H1 (cell line): ENCODE measurements at regions not wholly inside any gene's neighbourhood (a gene's known extent, or its start where the extent isn't known, plus 50 kb on each side); places are given as distances from the start of the nearest gene placed in this dataset.

Experiments
- CTCF ChIA-PET: fragments of 300-600 bp; sonication (Branson Sonifier 250); formaldehyde crosslinking; loops from one replicate; lab custom pipeline; 2021; ENCODE audit not compliant: partially characterized antibody; lab: Charles Lee
- POLR2A ChIA-PET: fragments of 300-600 bp; sonication (Branson Sonifier 250); formaldehyde crosslinking; loops from one replicate; lab custom pipeline; 2021; ENCODE audit warnings: inconsistent platforms; ENCODE audit not compliant: partially characterized antibody; lab: Charles Lee
- DNase-seq, 2 experiments: peaks; one replicate each; pipeline versions ENCODE4 v3.0.0 to v3.0.0-alpha.2; 2010 to 2022; ENCODE audit warnings: low spot score in 2 of 2, low read depth in 1 of 2, mixed read lengths in 1 of 2
- FAIRE-seq: peaks from 2 replicates; lab custom pipeline; 2011; peaks lifted over from hg19 to GRCh38; lab: Jason Lieb, UNC
- H2AFZ ChIP-seq: 2 replicates; pipeline ENCODE4 v1.8.1; 2012; ENCODE audit warnings: low read length, inconsistent platforms
- H2AK5ac ChIP-seq: 2 replicates; pipeline ENCODE4 v1.6.1; 2013; ENCODE audit warnings: low read depth, low read length
- H2BK120ac ChIP-seq: replicated peaks from 2 replicates; pipeline ENCODE3; 2013; ENCODE audit warnings: low read depth, low read length, inconsistent platforms
- H2BK12ac ChIP-seq: 2 replicates; pipeline ENCODE4 v1.6.1; 2013; ENCODE audit warnings: low read depth, low read length
- H2BK15ac ChIP-seq: 2 replicates; pipeline ENCODE4 v1.6.1; 2013; ENCODE audit warnings: low read length
- H2BK20ac ChIP-seq: 2 replicates; pipeline ENCODE4 v1.6.1; 2013; ENCODE audit warnings: low read length
- H2BK5ac ChIP-seq: 2 replicates; pipeline ENCODE4 v1.6.1; 2013; ENCODE audit warnings: low read depth, low read length
- H3K14ac ChIP-seq: 2 replicates; pipeline ENCODE4 v1.6.1; 2013; ENCODE audit warnings: inconsistent platforms; ENCODE audit not compliant: insufficient read length
- H3K18ac ChIP-seq: 2 replicates; pipeline ENCODE4 v1.6.1; 2013; ENCODE audit warnings: low read length; ENCODE audit errors: extremely low read depth
- H3K23ac ChIP-seq: 2 replicates; pipeline ENCODE4 v1.6.1; 2013; ENCODE audit warnings: inconsistent platforms; ENCODE audit not compliant: insufficient read length
- H3K23me2 ChIP-seq: 2 replicates; pipeline ENCODE4 v1.6.1; 2013; ENCODE audit warnings: low read depth, low read length
- H3K27ac ChIP-seq: 2 replicates; pipeline ENCODE4 v1.6.1; 2011; ENCODE audit warnings: low read depth, low read length, inconsistent platforms
- H3K27me3 ChIP-seq, 4 experiments: replicated peaks in 1 of 4; 1 replicate in 1 of 4; 2 replicates in 3 of 4; pipeline versions ENCODE4 v1.6.1 to v1.8.1; 2011 to 2013; ENCODE audit warnings: low read length in 3 of 4, mild to moderate bottlenecking in 3 of 4, inconsistent platforms in 2 of 4, mixed read lengths in 2 of 4, moderate library complexity in 1 of 4; ENCODE audit not compliant: control insufficient read depth in 3 of 4, insufficient read depth in 3 of 4; ENCODE audit errors: extremely low read depth in 1 of 4
- H3K36me3 ChIP-seq, 4 experiments: 2 replicates each; pipeline versions ENCODE4 v1.6.1 to v1.8.1; 2011 to 2013; ENCODE audit warnings: mild to moderate bottlenecking in 4 of 4, low read length in 3 of 4, moderate library complexity in 2 of 4, control low read depth in 1 of 4, inconsistent platforms in 1 of 4; ENCODE audit not compliant: insufficient read depth in 4 of 4, control insufficient read depth in 2 of 4
- H3K4ac ChIP-seq: replicated peaks from 2 replicates; pipeline ENCODE3; 2013; ENCODE audit warnings: low read length, low read depth, mixed read lengths, inconsistent platforms; ENCODE audit not compliant: insufficient read length
- H3K4me1 ChIP-seq, 4 experiments: replicated peaks in 1 of 4; 1 replicate in 1 of 4; 2 replicates in 3 of 4; pipeline versions ENCODE4 v1.6.1 to v1.8.1; 2011 to 2013; ENCODE audit warnings: low read length in 3 of 4, inconsistent platforms in 2 of 4, mixed read lengths in 1 of 4; ENCODE audit not compliant: insufficient read depth in 4 of 4, control insufficient read depth in 3 of 4
- H3K4me2 ChIP-seq, 2 experiments: 2 replicates each; pipeline versions ENCODE4 v1.6.1 to v1.8.1; 2011 to 2013; ENCODE audit warnings: low read depth in 2 of 2, low read length in 2 of 2, control low read depth in 1 of 2, inconsistent platforms in 1 of 2, mild to moderate bottlenecking in 1 of 2; ENCODE audit not compliant: insufficient read depth in 1 of 2
- H3K4me3 ChIP-seq, 4 experiments: fragments of 200-600, 300-600 bp in 1 of 4; sonication (generic), shearing (Covaris generic), sonication (Bioruptor Twin) in 1 of 4; 2 replicates each; pipeline versions ENCODE4 v1.5.1 to v1.8.1; 2011 to 2016; ENCODE audit warnings: low read length in 4 of 4, low read depth in 3 of 4, control low read depth in 2 of 4, inconsistent platforms in 2 of 4, mild to moderate bottlenecking in 2 of 4, mixed read lengths in 1 of 4, moderate library complexity in 1 of 4; ENCODE audit not compliant: insufficient read depth in 2 of 4; ENCODE audit errors: extremely low read depth in 1 of 4
- H3K56ac ChIP-seq: replicated peaks from 2 replicates; pipeline ENCODE3; 2013; ENCODE audit warnings: low read depth, mild to moderate bottlenecking, mixed read lengths, low read length, inconsistent platforms; ENCODE audit not compliant: insufficient read length
- H3K79me1 ChIP-seq: 2 replicates; pipeline ENCODE4 v1.6.1; 2013; ENCODE audit warnings: low read depth, low read length, control low read depth
- H3K79me2 ChIP-seq, 2 experiments: 2 replicates each; pipeline versions ENCODE4 v1.6.1 to v1.8.1; 2012 to 2013; ENCODE audit warnings: low read length in 2 of 2, mild to moderate bottlenecking in 2 of 2, inconsistent platforms in 1 of 2; ENCODE audit not compliant: insufficient read depth in 2 of 2, control insufficient read depth in 1 of 2
- H3K9ac ChIP-seq, 4 experiments: replicated peaks in 1 of 4; 1 replicate in 1 of 4; 2 replicates in 3 of 4; pipeline versions ENCODE4 v1.6.1 to v1.8.1; 2011 to 2013; ENCODE audit warnings: low read depth in 3 of 4, low read length in 3 of 4, control low read depth in 2 of 4, mild to moderate bottlenecking in 2 of 4, moderate library complexity in 2 of 4, inconsistent platforms in 1 of 4; ENCODE audit errors: extremely low read depth in 1 of 4
- H3K9me3 ChIP-seq, 2 experiments: 2 replicates each; pipeline versions ENCODE4 v1.6.1 to v1.8.1; 2012 to 2013; ENCODE audit warnings: mild to moderate bottlenecking in 2 of 2, moderate library complexity in 2 of 2, control low read depth in 1 of 2, inconsistent platforms in 1 of 2, low read depth in 1 of 2, low read length in 1 of 2, mixed read lengths in 1 of 2; ENCODE audit not compliant: insufficient read depth in 2 of 2
- H4K20me1 ChIP-seq, 2 experiments: replicated peaks in 1 of 2; 2 replicates each; pipeline versions ENCODE3 to v1.8.1; 2011 to 2013; ENCODE audit warnings: inconsistent platforms in 2 of 2, low read length in 2 of 2, mild to moderate bottlenecking in 1 of 2; ENCODE audit not compliant: insufficient read depth in 2 of 2, control insufficient read depth in 1 of 2
- H4K5ac ChIP-seq: 2 replicates; pipeline ENCODE4 v1.6.1; 2013; ENCODE audit warnings: low read length, low read depth, mixed read lengths, inconsistent platforms; ENCODE audit not compliant: insufficient read length
- H4K8ac ChIP-seq: 2 replicates; pipeline ENCODE4 v1.8.0; 2013; ENCODE audit warnings: mild to moderate bottlenecking, moderate library complexity, low read length, inconsistent platforms; ENCODE audit not compliant: insufficient read depth; ENCODE audit errors: extremely low read depth
- H4K91ac ChIP-seq: replicated peaks from 2 replicates; pipeline ENCODE3; 2013; ENCODE audit warnings: low read length, mixed read lengths, inconsistent platforms; ENCODE audit not compliant: insufficient read length
- BRCA1 ChIP-seq: IDR thresholded peaks from 2 replicates; pipeline ENCODE4 v1.6.1; 2012; ENCODE audit warnings: low read depth, low read length, improper control_type of control experiment
- CBX5 ChIP-seq: fragments of 300-800, 300-1000 bp; sonication (generic); IDR thresholded peaks from 2 replicates; pipeline ENCODE4 v1.7.1; 2016; ENCODE audit warnings: antibody characterized with exemption, low read length, low read depth
- EP300 ChIP-seq, 2 experiments: IDR thresholded peaks; 1 replicate in 1 of 2; 2 replicates in 1 of 2; pipeline ENCODE4 v1.6.1; 2011 to 2012; ENCODE audit warnings: low read depth in 2 of 2, low read length in 2 of 2, mild to moderate bottlenecking in 2 of 2, borderline replicate concordance in 1 of 2, inconsistent platforms in 1 of 2, moderate library complexity in 1 of 2
- GABPA ChIP-seq: IDR thresholded peaks from 2 replicates; pipeline ENCODE4 v1.6.1; 2011; ENCODE audit warnings: mild to moderate bottlenecking, low read length, moderate library complexity, borderline replicate concordance; ENCODE audit not compliant: insufficient read depth
- SIX5 ChIP-seq: IDR thresholded peaks from 2 replicates; pipeline ENCODE4 v1.6.1; 2011; ENCODE audit warnings: mild to moderate bottlenecking, low read depth, low read length
- SP2 ChIP-seq: IDR thresholded peaks from 2 replicates; pipeline ENCODE4 v1.6.1; 2012; ENCODE audit warnings: mild to moderate bottlenecking, low read length, inconsistent platforms
- ZNF274 ChIP-seq: IDR thresholded peaks from 2 replicates; pipeline ENCODE4 v1.7.0; 2012; ENCODE audit warnings: low read length, borderline replicate concordance; ENCODE audit errors: extremely low read depth
- WGBS, 2 experiments: shearing (Covaris generic) in 1 of 2; methylation state at CpG; one replicate each; pipeline versions ENCODE4 v1.1.6 to v1.1.7; 2013 to 2015; ENCODE audit warnings: low lambda C conversion rate in 2 of 2, mixed read lengths in 2 of 2, inconsistent platforms in 1 of 2, low coverage in 1 of 2, missing lambda C conversion rate in 1 of 2; ENCODE audit not compliant: insufficient replicate concordance in 2 of 2, insufficient coverage in 1 of 2, insufficient read length in 1 of 2; ENCODE audit errors: extremely low coverage in 1 of 2, missing lambda C conversion rate in 1 of 2; 5-methylcytosine and 5-hydroxymethylcytosine counted together
- TF ChIP-seq, protein P1 (sequence below), 3 experiments: IDR thresholded peaks; 1 replicate in 2 of 3; 2 replicates in 1 of 3; pipeline versions ENCODE4 v1.5.1 to v1.6.1; 2011; ENCODE audit warnings: low read length in 3 of 3, mild to moderate bottlenecking in 3 of 3, inconsistent platforms in 2 of 3, low read depth in 1 of 3, moderate library complexity in 1 of 3; ENCODE audit not compliant: insufficient read depth in 1 of 3; ENCODE audit errors: control extremely low read depth in 1 of 3

DNA sequence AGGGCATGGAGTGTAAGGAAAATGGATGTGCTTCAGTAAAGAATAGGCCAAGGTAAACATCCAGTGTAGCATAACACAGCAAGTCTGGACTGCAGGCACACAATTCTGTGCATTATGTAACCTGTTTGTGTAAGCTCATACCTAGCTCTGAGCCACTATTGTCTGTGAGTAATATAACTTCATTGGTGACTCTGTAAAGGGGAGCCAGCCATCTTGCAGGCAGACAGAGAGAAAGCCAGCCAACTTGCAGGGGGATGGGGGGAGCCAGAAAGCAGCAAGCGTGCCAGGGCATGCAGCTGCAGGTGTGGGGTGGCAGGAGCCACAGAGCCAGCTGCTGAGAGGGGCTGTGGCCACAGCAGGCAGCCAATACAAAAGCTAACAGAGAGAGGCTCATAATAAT is 449.2 kb downstream of the IPMK start:
- H2AK5ac ChIP-seq: no peak overlapping the region
- DNase-seq (no peak), FAIRE-seq (no peak)
- no peak overlapping the region for H4K91ac ChIP-seq
- H3K23ac ChIP-seq: no peak overlapping the region
- ChIA-PET POLR2A (no interaction called here), CTCF (no interaction called here)
- no peak overlapping the region for H3K4me2 ChIP-seq
- H3K4me3 ChIP-seq: no peak overlapping the region
- H3K4me1 ChIP-seq: no peaks in the 10 kb centered on the region
- no peaks in the 10 kb centered on the region for H3K27me3 ChIP-seq
- no peak overlapping the region for H3K56ac ChIP-seq
- TF ChIP-seq ZNF274 (no peak), GABPA (no peak), SP2 (no peak), BRCA1 (no peak), SIX5 (no peak), CBX5 (no peak), EP300 (IDR thresholded peaks at IDR 0.05; ENCODE audit: borderline replicate concordance in 1 of 2, low read depth in 2 of 2, low read length in 2 of 2) (no peak)
- TF ChIP-seq, protein P1, sequence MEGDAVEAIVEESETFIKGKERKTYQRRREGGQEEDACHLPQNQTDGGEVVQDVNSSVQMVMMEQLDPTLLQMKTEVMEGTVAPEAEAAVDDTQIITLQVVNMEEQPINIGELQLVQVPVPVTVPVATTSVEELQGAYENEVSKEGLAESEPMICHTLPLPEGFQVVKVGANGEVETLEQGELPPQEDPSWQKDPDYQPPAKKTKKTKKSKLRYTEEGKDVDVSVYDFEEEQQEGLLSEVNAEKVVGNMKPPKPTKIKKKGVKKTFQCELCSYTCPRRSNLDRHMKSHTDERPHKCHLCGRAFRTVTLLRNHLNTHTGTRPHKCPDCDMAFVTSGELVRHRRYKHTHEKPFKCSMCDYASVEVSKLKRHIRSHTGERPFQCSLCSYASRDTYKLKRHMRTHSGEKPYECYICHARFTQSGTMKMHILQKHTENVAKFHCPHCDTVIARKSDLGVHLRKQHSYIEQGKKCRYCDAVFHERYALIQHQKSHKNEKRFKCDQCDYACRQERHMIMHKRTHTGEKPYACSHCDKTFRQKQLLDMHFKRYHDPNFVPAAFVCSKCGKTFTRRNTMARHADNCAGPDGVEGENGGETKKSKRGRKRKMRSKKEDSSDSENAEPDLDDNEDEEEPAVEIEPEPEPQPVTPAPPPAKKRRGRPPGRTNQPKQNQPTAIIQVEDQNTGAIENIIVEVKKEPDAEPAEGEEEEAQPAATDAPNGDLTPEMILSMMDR (IDR thresholded peaks at IDR 0.05; ENCODE audit: control extremely low read depth in 1 of 3, insufficient read depth in 1 of 3, low read depth in 1 of 3, low read length in 3 of 3): no peak
- no peak overlapping the region for H4K8ac ChIP-seq
- H3K9ac ChIP-seq: no peak overlapping the region
- H3K79me2 ChIP-seq: no peaks in the 10 kb centered on the region
- H3K14ac ChIP-seq: no peak overlapping the region
- H2BK12ac ChIP-seq: no peak overlapping the region
- H2BK20ac ChIP-seq: no peak overlapping the region
- H4K20me1 ChIP-seq: no peaks in the 10 kb centered on the region
- H2BK5ac ChIP-seq: no peak overlapping the region
- no peak overlapping the region for H2BK15ac ChIP-seq
- no peak overlapping the region for H3K27ac ChIP-seq
- H2AFZ ChIP-seq: no peak overlapping the region
- H4K5ac ChIP-seq: no peak overlapping the region
- no peak overlapping the region for H3K18ac ChIP-seq
- no peak overlapping the region for H3K4ac ChIP-seq
- H3K9me3 ChIP-seq: no peaks in the 10 kb centered on the region
- no peaks in the 10 kb centered on the region for H3K23me2 ChIP-seq
- no peak overlapping the region for H2BK120ac ChIP-seq
- H3K36me3 ChIP-seq: no peaks in the 10 kb centered on the region
- 91% methylated on average over 1 of the region's 1 CpG; no CpG with 5 or more reads in 1 of the 2 experiments for WGBS, 2 experiments
- no peaks in the 10 kb centered on the region for H3K79me1 ChIP-seq
